Activated T-cell treated with anti-CD3 and anti-CD28 coated beads, Interleukin-2, amount 50 U/mL, for 4 hours (primary cell): ENCODE measurements at regions not wholly inside any gene's neighbourhood (a gene's known extent, or its start where the extent isn't known, plus 50 kb on each side); places are given as distances from the start of the nearest gene placed in this dataset.

Source experiments
- ATAC-seq, 2 donors: fragments of 200-7000 bp; cut with Tn5 transposase; one replicate each; pipeline ENCODE4 v1.10.0; 2021
- DNase-seq: peaks from one replicate; pipeline ENCODE4 v3.0.0-alpha.2; 2020
- H3K27me3 Mint-ChIP-seq: one replicate; pipeline ENCODE4 v1.8.0; 2021; ENCODE audit warnings: low read depth, mixed read lengths
- H3K36me3 Mint-ChIP-seq: one replicate; pipeline ENCODE4 v1.8.0; 2022; ENCODE audit warnings: mixed read lengths; ENCODE audit not compliant: insufficient read depth
- H3K4me1 Mint-ChIP-seq: one replicate; pipeline ENCODE4 v1.8.0; 2021; ENCODE audit warnings: low read depth, mixed read lengths
- H3K4me3 Mint-ChIP-seq: one replicate; pipeline ENCODE4 v1.8.0; 2021; ENCODE audit warnings: mild to moderate bottlenecking, moderate library complexity, mixed read lengths
- H3K9me3 Mint-ChIP-seq: one replicate; pipeline ENCODE4 v1.8.0; 2021; ENCODE audit warnings: mixed read lengths

DNA sequence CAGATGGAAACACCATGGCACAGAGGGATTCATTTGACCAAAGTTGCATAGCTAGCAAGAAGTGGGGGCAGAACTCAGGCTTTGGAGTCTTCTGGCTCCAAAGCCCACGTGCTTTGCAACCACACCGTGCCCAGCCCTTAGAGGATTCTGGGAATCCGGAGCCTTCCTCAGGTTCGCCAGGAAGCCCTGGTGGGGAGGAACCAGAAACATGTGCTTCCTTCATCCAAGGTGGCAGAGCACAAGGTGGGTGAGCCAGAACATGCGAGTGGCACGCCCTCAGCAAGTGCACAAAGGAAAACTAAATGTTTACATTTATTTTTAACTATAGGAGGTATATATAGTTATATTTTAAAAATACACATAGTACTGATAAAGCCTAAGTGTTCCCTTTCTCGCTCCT lies 151.9 kb upstream of the NECTIN1 start:
- DNase-seq (no peak), ATAC-seq (no peak)
- Mint-ChIP-seq H3K9me3 (no peaks in the 10 kb centered on the region), H3K36me3 (no peaks in the 10 kb centered on the region), H3K4me1 (no peaks in the 10 kb centered on the region), H3K4me3 (no peak overlapping the region), H3K27me3 (peaks cover 10% of the 10 kb centered on the region)

GRCh38 chr11:119880143-119880542 lies 151.1 kb upstream of the NECTIN1 start:
- Mint-ChIP-seq H3K36me3 (no peaks in the 10 kb centered on the region), H3K4me3 (no peak overlapping the region), H3K4me1 (no peaks in the 10 kb centered on the region), H3K27me3 (peaks cover 7% of the 10 kb centered on the region), H3K9me3 (no peaks in the 10 kb centered on the region)
- no peak for DNase-seq
- no peak for ATAC-seq

DNA sequence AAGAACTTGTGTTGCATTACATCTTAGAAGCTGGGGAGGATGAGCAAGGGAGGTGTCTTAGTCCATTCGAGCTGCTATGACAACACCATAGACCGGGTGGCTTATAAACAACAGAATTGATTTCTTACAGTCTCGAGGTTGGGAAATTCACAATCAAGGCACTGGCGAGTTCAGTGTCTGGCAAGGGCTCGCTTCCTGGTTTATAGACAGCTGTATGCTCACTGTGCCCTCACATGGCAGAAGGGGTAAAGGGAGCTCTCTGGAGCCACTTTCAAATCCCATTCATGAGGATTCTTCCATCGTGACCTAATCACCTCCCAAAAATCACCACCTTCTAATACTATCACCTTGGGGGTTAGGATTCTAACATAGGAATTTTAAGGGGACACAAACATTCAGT lies 150.0 kb upstream of the NECTIN1 start:
- H3K4me1 Mint-ChIP-seq, result no peaks in the 10 kb centered on the region

GRCh38 chr11:119876841-119877240 lies 147.8 kb upstream of the NECTIN1 start:
- no peaks in the 10 kb centered on the region for H3K4me1 Mint-ChIP-seq
- peaks cover 3% of the 10 kb centered on the region for H3K27me3 Mint-ChIP-seq
- no peaks in the 10 kb centered on the region for H3K9me3 Mint-ChIP-seq
- no peak overlapping the region for H3K4me3 Mint-ChIP-seq
- ATAC-seq (no peak), DNase-seq (no peak)
- H3K36me3 Mint-ChIP-seq, result no peaks in the 10 kb centered on the region

More for the DNA sequence above, 150.0 kb upstream of the NECTIN1 start:
- Mint-ChIP-seq H3K27me3 (peaks cover 3% of the 10 kb centered on the region), H3K9me3 (no peaks in the 10 kb centered on the region), H3K4me3 (no peak overlapping the region), H3K36me3 (no peaks in the 10 kb centered on the region)
- ATAC-seq, result no peak
- DNase-seq, result no peak

DNA sequence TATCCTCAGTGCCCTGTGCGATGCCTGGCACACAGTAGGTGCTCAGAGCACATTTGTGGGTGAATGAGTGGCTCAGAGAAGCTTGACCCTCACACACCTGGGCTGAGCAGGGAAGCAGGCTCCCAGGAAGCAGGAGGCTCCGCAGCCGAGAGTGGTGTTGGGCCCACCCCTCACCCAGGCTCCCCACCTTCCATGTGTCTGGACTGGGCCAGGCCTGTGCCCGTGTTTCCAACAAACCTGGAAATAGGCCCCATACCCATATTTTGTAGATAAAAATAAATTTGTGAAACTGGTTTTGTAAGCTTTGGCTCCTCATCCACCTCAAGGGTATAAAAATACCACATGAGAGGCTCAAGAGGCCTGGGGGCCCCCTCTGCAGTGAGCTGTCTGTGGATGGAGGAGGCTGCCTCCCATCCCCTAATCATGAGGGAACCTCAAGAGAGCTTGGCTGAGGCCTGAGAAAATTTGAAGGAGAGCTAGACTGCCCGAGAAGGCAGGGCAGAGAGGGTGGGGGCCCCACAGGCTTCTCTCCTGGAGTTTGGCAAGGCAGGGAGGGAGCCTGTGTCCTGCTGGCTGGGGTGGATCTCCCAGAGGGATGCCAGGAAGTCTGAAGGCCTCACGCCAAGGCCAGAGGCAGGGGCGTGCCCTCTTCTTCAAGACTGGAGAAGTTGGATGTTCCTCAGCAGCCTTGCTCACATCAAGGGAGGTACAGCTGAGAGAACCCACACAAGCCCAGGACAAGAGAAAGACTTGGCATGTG lies 147.0 kb upstream of the NECTIN1 start:
- H3K4me3 Mint-ChIP-seq, result no peak overlapping the region
- no peaks in the 10 kb centered on the region for H3K36me3 Mint-ChIP-seq
- DNase-seq, result no peak
- H3K9me3 Mint-ChIP-seq, result no peaks in the 10 kb centered on the region
- H3K27me3 Mint-ChIP-seq, result peaks cover 3% of the 10 kb centered on the region
- no peak for ATAC-seq
- H3K4me1 Mint-ChIP-seq, result no peaks in the 10 kb centered on the region

GRCh38 chr11:119874660-119875238 lies 145.7 kb upstream of the NECTIN1 start:
- ATAC-seq (no peak), DNase-seq (no peak)
- no peaks in the 10 kb centered on the region for H3K9me3 Mint-ChIP-seq
- no peaks in the 10 kb centered on the region for H3K36me3 Mint-ChIP-seq
- H3K4me3 Mint-ChIP-seq, result no peak overlapping the region
- no peaks in the 10 kb centered on the region for H3K27me3 Mint-ChIP-seq
- no peaks in the 10 kb centered on the region for H3K4me1 Mint-ChIP-seq

DNA sequence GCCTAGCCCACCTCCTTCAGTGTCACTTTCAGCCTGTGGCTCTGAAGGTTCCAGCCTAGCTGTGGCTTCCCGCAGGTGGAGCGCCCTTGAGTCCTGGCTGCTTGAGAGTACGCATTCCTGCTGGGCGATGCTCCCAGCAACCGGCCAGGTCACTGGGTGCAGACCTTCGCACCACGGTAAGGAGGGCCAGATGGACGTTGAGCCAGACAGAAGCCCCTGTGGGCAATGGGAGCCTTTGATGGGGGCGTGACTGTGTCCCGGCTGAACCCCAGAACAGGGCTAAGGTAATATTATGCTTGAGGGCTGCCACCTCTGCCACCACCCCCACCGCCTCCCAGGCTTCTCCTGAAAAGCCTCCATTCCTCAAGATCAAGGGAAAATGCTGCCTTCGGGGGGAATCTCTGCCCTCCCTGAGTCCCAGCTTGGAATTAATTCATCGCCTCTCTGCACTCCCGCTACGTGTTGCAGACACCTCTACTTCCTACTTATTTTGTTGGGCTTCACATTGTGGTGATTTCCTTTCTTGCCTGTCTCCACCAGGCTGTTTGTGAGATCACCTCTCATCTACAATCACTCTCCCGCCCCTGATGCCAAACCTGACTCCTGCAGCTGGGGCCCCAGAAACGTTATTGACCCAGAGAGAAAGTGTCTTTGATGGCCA lies 144.9 kb upstream of the NECTIN1 start:
- no peak for DNase-seq
- Mint-ChIP-seq H3K9me3 (no peaks in the 10 kb centered on the region), H3K36me3 (no peaks in the 10 kb centered on the region), H3K4me3 (no peak overlapping the region), H3K4me1 (no peaks in the 10 kb centered on the region), H3K27me3 (no peaks in the 10 kb centered on the region)
- ATAC-seq, result no peak

- H3K27me3 Mint-ChIP-seq, result no peaks in the 10 kb centered on the region
- ATAC-seq, result no peak
- no peaks in the 10 kb centered on the region for H3K4me1 Mint-ChIP-seq
- H3K9me3 Mint-ChIP-seq, result no peaks in the 10 kb centered on the region
- DNase-seq, result no peak
- no peak overlapping the region for H3K4me3 Mint-ChIP-seq
- H3K36me3 Mint-ChIP-seq, result no peaks in the 10 kb centered on the region
Observed at GRCh38 chr11:119872611-119873310, 143.8 kb upstream of the NECTIN1 start.

- no peak for DNase-seq
- Mint-ChIP-seq H3K36me3 (no peaks in the 10 kb centered on the region), H3K9me3 (no peaks in the 10 kb centered on the region), H3K4me3 (no peak overlapping the region), H3K4me1 (no peaks in the 10 kb centered on the region), H3K27me3 (peaks cover 16% of the 10 kb centered on the region)
- no peak for ATAC-seq
Observed at GRCh38 chr11:119865661-119866156, 136.7 kb upstream of the NECTIN1 start.

GRCh38 chr11:119864836-119865235 lies 135.8 kb upstream of the NECTIN1 start:
- Mint-ChIP-seq H3K4me1 (no peaks in the 10 kb centered on the region), H3K27me3 (peaks cover 18% of the 10 kb centered on the region), H3K4me3 (no peak overlapping the region), H3K36me3 (no peaks in the 10 kb centered on the region), H3K9me3 (no peaks in the 10 kb centered on the region)
- ATAC-seq (no peak), DNase-seq (no peak)

GRCh38 chr11:119863851-119864601 lies 135.0 kb upstream of the NECTIN1 start:
- H3K9me3 Mint-ChIP-seq, result no peaks in the 10 kb centered on the region
- H3K4me1 Mint-ChIP-seq, result no peaks in the 10 kb centered on the region
- no peak overlapping the region for H3K4me3 Mint-ChIP-seq
- peaks cover 22% of the 10 kb centered on the region for H3K27me3 Mint-ChIP-seq
- ATAC-seq (peak in 1 of 2 donors; percentile 37), DNase-seq (no peak)
- no peaks in the 10 kb centered on the region for H3K36me3 Mint-ChIP-seq

GRCh38 chr11:119863236-119863635 lies 134.2 kb upstream of the NECTIN1 start:
- DNase-seq, result no peak
- no peak for ATAC-seq
- Mint-ChIP-seq H3K27me3 (peaks cover 28% of the 10 kb centered on the region), H3K9me3 (no peaks in the 10 kb centered on the region), H3K4me3 (no peak overlapping the region), H3K36me3 (no peaks in the 10 kb centered on the region), H3K4me1 (no peaks in the 10 kb centered on the region)

DNA sequence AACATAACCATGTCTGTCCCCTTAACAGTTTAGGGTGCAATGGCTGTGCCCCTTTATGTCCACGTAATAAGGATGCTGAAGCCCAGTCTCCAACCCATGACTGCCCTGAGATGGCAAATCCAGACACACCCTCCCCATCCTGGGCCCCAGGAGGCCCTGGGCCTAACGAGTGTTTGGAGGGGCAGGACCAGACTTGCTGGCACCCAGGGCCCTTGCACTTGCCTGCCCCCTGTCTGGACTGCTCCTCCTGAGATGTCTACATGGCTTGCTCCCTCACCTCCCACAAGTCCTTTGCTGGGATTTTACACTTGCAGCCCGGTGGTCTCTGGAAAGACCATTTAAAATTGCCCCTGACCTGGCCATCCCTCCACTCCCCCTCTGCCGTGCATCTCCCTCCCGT lies 132.2 kb upstream of the NECTIN1 start:
- no peak for DNase-seq
- Mint-ChIP-seq H3K27me3 (peaks cover 32% of the 10 kb centered on the region), H3K4me3 (no peak overlapping the region), H3K4me1 (no peaks in the 10 kb centered on the region), H3K9me3 (no peaks in the 10 kb centered on the region), H3K36me3 (no peaks in the 10 kb centered on the region)
- ATAC-seq, result no peak

DNA sequence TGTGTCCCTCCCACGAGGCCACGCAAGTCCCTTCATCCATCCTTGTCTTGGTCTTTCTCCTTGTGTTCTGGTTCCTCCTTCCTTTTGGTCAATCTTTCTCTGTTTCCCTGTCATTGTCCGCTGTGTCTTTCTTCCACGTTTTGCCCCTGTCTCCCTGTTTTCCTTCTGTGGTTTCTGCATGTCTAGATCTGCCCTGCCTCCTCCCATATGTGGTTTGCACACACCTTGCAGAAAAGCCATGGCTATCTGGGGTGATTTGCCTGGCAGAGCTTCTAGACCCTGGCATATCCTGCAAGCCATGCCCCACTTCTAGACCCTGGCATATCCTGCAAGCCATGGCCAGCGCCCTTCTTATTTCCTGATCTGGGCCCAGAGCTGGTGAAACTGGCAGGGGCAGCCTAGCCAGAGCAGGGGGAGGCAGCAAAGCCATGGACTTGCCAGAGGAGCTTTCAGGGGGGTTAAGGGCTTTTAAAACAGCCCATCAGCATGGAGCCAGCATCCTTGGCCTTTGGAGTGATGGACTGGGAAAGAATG lies 131.6 kb upstream of the NECTIN1 start:
- ATAC-seq (no peak), DNase-seq (no peak)
- H3K36me3 Mint-ChIP-seq, result no peaks in the 10 kb centered on the region
- H3K4me1 Mint-ChIP-seq, result no peaks in the 10 kb centered on the region
- no peaks in the 10 kb centered on the region for H3K9me3 Mint-ChIP-seq
- no peak overlapping the region for H3K4me3 Mint-ChIP-seq
- H3K27me3 Mint-ChIP-seq, result peaks cover 32% of the 10 kb centered on the region
